ENCODE measurements at regions not wholly inside any gene's neighbourhood (a gene's known extent, or its start where the extent isn't known, plus 50 kb on each side); places are given as distances from the start of the nearest gene placed in this dataset.

DNA sequence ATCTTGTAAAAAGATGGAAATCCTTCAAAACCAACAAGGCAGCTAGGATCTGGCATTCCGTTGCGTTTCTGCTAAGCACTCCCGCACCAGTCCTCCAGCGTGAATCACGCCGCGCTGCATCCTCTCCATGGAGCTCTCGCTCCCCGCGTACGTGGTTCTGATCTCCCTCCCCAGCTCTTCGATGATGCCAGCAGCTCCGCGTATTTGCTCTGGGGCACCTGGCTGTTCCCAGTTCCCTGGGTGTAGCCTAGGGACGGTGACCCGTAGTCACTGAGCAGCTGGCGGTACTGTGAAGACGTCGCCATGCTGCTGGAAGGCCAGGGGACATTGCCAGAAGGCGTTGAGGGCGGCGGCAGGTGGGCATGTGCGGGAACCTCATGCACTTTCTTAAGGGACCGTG is 407.5 kb downstream of the RNF144A start:
- DNase-seq (ENCODE audit: low spot score): no peak
- TF ChIP-seq EZH2 (IDR thresholded peaks at IDR 0.05; ENCODE audit: borderline replicate concordance, low read depth, low read length, poor library complexity, severe bottlenecking): no peak
- TF ChIP-seq, protein P1, sequence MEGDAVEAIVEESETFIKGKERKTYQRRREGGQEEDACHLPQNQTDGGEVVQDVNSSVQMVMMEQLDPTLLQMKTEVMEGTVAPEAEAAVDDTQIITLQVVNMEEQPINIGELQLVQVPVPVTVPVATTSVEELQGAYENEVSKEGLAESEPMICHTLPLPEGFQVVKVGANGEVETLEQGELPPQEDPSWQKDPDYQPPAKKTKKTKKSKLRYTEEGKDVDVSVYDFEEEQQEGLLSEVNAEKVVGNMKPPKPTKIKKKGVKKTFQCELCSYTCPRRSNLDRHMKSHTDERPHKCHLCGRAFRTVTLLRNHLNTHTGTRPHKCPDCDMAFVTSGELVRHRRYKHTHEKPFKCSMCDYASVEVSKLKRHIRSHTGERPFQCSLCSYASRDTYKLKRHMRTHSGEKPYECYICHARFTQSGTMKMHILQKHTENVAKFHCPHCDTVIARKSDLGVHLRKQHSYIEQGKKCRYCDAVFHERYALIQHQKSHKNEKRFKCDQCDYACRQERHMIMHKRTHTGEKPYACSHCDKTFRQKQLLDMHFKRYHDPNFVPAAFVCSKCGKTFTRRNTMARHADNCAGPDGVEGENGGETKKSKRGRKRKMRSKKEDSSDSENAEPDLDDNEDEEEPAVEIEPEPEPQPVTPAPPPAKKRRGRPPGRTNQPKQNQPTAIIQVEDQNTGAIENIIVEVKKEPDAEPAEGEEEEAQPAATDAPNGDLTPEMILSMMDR (conservative IDR thresholded peaks at IDR 0.05; ENCODE audit: low read depth, low read length): no peak
- Histone ChIP-seq H3K4me3 (ENCODE audit: low read depth, low read length, poor library complexity, severe bottlenecking) (no peak overlapping the region), H3K9me3 (ENCODE audit: low read depth, low read length, poor library complexity, severe bottlenecking) (no peaks in the 10 kb centered on the region), H3K36me3 (ENCODE audit: insufficient read depth, low read length, poor library complexity, severe bottlenecking) (no peaks in the 10 kb centered on the region), H3K27ac (ENCODE audit: low read depth, low read length, poor library complexity, severe bottlenecking) (no peak overlapping the region), H3K4me1 (ENCODE audit: insufficient read depth, low read length, poor library complexity, severe bottlenecking) (peaks cover 3% of the 10 kb centered on the region), H3K27me3 (replicated peaks; ENCODE audit: insufficient read depth, low read depth, low read length, poor library complexity) (no peaks in the 10 kb centered on the region)
- no TSS peak for BruUV-seq (replicated peaks)
- POLR2A ChIA-PET (ENCODE audit: low non-redundant PET): no interaction called here
- intact Hi-C loops (cut with micrococcal nuclease; ENCODE audit: unreplicated experiment): no loop called here
- CTCF ChIA-PET: no interaction called here

DNA sequence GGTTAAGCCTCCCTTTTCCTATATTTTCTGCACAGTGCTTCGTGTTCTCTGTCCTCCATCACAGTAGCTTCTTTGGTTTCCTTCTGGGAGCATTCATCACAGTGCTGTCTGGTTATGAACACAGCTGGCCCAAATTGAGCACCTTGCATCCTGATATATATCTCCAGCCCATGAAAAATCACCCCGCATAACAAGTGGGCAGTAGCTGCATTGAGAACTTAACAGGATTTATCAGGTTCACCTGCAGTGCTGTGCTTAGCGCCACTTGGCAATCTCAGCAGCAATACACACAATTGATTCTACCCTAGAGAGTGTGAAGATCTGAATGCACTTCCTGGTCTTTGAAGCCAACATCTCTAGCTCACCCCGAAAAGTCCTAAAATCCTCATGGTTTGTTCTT is 408.0 kb downstream of the RNF144A start:
- BruUV-seq (replicated peaks): no TSS peak
- TF ChIP-seq, protein P1 (conservative IDR thresholded peaks at IDR 0.05; ENCODE audit: low read depth, low read length): no peak
- no peak for TF ChIP-seq EZH2 (IDR thresholded peaks at IDR 0.05; ENCODE audit: borderline replicate concordance, low read depth, low read length, poor library complexity, severe bottlenecking)
- CTCF ChIA-PET: no interaction called here
- no peak for DNase-seq (ENCODE audit: low spot score)
- H3K36me3 ChIP-seq (ENCODE audit: insufficient read depth, low read length, poor library complexity, severe bottlenecking): no peaks in the 10 kb centered on the region
- intact Hi-C loops (cut with micrococcal nuclease; ENCODE audit: unreplicated experiment): no loop called here
- no peak overlapping the region for H3K27ac ChIP-seq (ENCODE audit: low read depth, low read length, poor library complexity, severe bottlenecking)
- H3K9me3 ChIP-seq (ENCODE audit: low read depth, low read length, poor library complexity, severe bottlenecking): no peaks in the 10 kb centered on the region
- H3K27me3 ChIP-seq (replicated peaks; ENCODE audit: insufficient read depth, low read depth, low read length, poor library complexity): no peaks in the 10 kb centered on the region
- POLR2A ChIA-PET (ENCODE audit: low non-redundant PET): no interaction called here
- H3K4me3 ChIP-seq (ENCODE audit: low read depth, low read length, poor library complexity, severe bottlenecking): no peak overlapping the region
- peaks cover 3% of the 10 kb centered on the region for H3K4me1 ChIP-seq (ENCODE audit: insufficient read depth, low read length, poor library complexity, severe bottlenecking)

DNA sequence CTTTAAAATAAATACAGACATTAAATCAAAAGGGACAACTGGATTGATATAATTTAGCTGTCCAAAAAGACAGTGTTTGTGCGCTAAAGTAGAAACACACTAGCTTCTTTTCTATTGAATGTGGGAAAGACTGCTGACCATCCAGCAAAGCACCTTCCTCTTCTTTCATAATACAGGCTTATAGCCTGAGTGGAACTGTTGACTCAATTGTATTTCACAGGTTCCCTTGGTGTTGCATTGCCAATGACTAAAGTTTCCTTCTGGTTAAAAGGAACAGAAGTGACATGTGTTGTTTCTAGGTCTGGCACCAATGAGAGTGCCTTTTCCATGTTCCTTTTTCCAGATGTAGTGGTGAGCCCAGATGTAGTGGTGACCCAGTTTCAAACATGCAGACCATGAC is 412.3 kb downstream of the RNF144A start:
- no peak for DNase-seq (ENCODE audit: low spot score)
- Histone ChIP-seq H3K27me3 (replicated peaks; ENCODE audit: insufficient read depth, low read depth, low read length, poor library complexity) (no peaks in the 10 kb centered on the region), H3K36me3 (ENCODE audit: insufficient read depth, low read length, poor library complexity, severe bottlenecking) (no peaks in the 10 kb centered on the region), H3K9me3 (ENCODE audit: low read depth, low read length, poor library complexity, severe bottlenecking) (no peaks in the 10 kb centered on the region), H3K4me1 (ENCODE audit: insufficient read depth, low read length, poor library complexity, severe bottlenecking) (no peaks in the 10 kb centered on the region), H3K27ac (ENCODE audit: low read depth, low read length, poor library complexity, severe bottlenecking) (no peak overlapping the region), H3K4me3 (ENCODE audit: low read depth, low read length, poor library complexity, severe bottlenecking) (no peak overlapping the region)
- BruUV-seq (replicated peaks): no TSS peak
- ChIA-PET POLR2A (ENCODE audit: low non-redundant PET) (no interaction called here), CTCF (no interaction called here)
- intact Hi-C loops (cut with micrococcal nuclease; ENCODE audit: unreplicated experiment): no loop called here
- TF ChIP-seq, protein P1 (conservative IDR thresholded peaks at IDR 0.05; ENCODE audit: low read depth, low read length): no peak
- no peak for TF ChIP-seq EZH2 (IDR thresholded peaks at IDR 0.05; ENCODE audit: borderline replicate concordance, low read depth, low read length, poor library complexity, severe bottlenecking)
